ENCODE measurements at regions not wholly inside any gene's neighbourhood (a gene's known extent, or its start where the extent isn't known, plus 50 kb on each side); places are given as distances from the start of the nearest gene placed in this dataset.

DNA sequence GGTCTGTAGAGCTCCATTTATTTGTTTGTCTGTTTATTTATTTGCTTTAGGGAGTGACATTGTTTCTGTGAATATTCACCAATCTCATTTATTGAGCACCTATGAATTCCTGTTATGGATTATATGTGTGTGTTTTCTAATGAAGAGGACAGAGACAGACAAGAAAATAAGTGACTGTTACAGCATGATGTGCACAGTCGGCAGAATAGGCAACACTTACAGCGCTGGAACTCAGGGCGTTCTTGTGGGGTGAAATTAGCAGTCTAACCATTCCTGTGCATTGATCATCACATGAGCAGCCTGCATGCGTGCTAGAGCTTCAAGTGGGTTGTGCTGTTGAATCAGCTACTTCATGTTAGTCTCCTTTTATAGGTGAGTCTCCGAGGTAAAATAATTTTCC is 960.7 kb downstream of the SLC4A3 start:
- no peak for DNase-seq
- no peak for ATAC-seq
- Histone ChIP-seq H3K4me3 (ENCODE audit: low read length) (no peak overlapping the region), H3K27ac (ENCODE audit: low read length) (no peak overlapping the region), H3K9me2 (replicated peaks; ENCODE audit: low read length) (no peaks in the 10 kb centered on the region), H3K79me2 (ENCODE audit: low read length) (no peaks in the 10 kb centered on the region), H3F3A (ENCODE audit: low read length, unreplicated experiment) (no peaks in the 10 kb centered on the region), H3K36me3 (ENCODE audit: low read depth, low read length) (no peaks in the 10 kb centered on the region), H4K20me1 (ENCODE audit: low read length) (no peaks in the 10 kb centered on the region), H3K9ac (ENCODE audit: low read length) (no peak overlapping the region), H3K27me3 (ENCODE audit: low read length) (no peaks in the 10 kb centered on the region), H2AFZ (ENCODE audit: low read length) (no peak overlapping the region), H3K4me2 (ENCODE audit: low read length) (no peak overlapping the region), H3K9me3 (ENCODE audit: low read length) (no peaks in the 10 kb centered on the region), H3K4me1 (ENCODE audit: insufficient read depth, low read length) (no peaks in the 10 kb centered on the region)
- no peak for TF ChIP-seq EZH2 (IDR thresholded peaks at IDR 0.05; ENCODE audit: low read length, unreplicated experiment)
- TF ChIP-seq, protein P1, sequence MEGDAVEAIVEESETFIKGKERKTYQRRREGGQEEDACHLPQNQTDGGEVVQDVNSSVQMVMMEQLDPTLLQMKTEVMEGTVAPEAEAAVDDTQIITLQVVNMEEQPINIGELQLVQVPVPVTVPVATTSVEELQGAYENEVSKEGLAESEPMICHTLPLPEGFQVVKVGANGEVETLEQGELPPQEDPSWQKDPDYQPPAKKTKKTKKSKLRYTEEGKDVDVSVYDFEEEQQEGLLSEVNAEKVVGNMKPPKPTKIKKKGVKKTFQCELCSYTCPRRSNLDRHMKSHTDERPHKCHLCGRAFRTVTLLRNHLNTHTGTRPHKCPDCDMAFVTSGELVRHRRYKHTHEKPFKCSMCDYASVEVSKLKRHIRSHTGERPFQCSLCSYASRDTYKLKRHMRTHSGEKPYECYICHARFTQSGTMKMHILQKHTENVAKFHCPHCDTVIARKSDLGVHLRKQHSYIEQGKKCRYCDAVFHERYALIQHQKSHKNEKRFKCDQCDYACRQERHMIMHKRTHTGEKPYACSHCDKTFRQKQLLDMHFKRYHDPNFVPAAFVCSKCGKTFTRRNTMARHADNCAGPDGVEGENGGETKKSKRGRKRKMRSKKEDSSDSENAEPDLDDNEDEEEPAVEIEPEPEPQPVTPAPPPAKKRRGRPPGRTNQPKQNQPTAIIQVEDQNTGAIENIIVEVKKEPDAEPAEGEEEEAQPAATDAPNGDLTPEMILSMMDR (conservative IDR thresholded peaks at IDR 0.05; ENCODE audit: low read depth, low read length) = no peak
- TF ChIP-seq EZH2phosphoT487 (IDR thresholded peaks at IDR 0.05; ENCODE audit: borderline replicate concordance, low read length) = no peak
- intact Hi-C loops (cut with micrococcal nuclease) = no loop called here
- ChIA-PET POLR2A (ENCODE audit: unreplicated experiment) (no interaction called here), CTCF (no interaction called here)
- no TSS peak for BruUV-seq (replicated peaks)

DNA sequence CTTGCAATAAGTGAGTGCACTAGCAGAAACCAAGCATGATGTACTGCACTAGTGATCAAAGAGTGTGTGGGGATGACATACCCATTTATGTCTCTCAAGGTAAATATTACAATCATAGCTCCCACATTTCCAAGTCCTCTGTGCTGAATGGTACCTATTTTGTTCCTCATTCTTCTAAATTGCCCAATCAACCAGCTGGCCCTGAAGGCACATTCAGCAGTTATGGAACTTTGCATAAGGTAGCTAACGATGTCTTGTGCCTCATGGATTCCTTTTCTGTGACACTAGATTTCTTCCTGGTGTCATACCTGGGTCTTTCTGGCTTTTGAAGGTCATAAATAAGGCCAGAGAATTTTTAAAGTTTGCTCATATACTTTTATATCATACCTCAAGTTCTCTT is 963.0 kb downstream of the SLC4A3 start:
- Histone ChIP-seq H3K9ac (ENCODE audit: low read length) (no peak overlapping the region), H3F3A (ENCODE audit: low read length, unreplicated experiment) (no peaks in the 10 kb centered on the region), H3K79me2 (ENCODE audit: low read length) (no peaks in the 10 kb centered on the region), H3K4me2 (ENCODE audit: low read length) (no peak overlapping the region), H3K4me1 (ENCODE audit: insufficient read depth, low read length) (no peaks in the 10 kb centered on the region), H4K20me1 (ENCODE audit: low read length) (no peaks in the 10 kb centered on the region), H3K36me3 (ENCODE audit: low read depth, low read length) (no peaks in the 10 kb centered on the region), H3K4me3 (ENCODE audit: low read length) (no peak overlapping the region), H3K9me3 (ENCODE audit: low read length) (no peaks in the 10 kb centered on the region), H3K27me3 (ENCODE audit: low read length) (no peaks in the 10 kb centered on the region), H3K9me2 (replicated peaks; ENCODE audit: low read length) (no peaks in the 10 kb centered on the region), H2AFZ (ENCODE audit: low read length) (no peak overlapping the region), H3K27ac (ENCODE audit: low read length) (no peak overlapping the region)
- ATAC-seq (no peak), DNase-seq (no peak)
- CTCF ChIA-PET = no interaction called here
- TF ChIP-seq EZH2phosphoT487 (IDR thresholded peaks at IDR 0.05; ENCODE audit: borderline replicate concordance, low read length) (no peak), EZH2 (IDR thresholded peaks at IDR 0.05; ENCODE audit: low read length, unreplicated experiment) (no peak)
- TF ChIP-seq, protein P1 (conservative IDR thresholded peaks at IDR 0.05; ENCODE audit: low read depth, low read length) = no peak
- intact Hi-C loops (cut with micrococcal nuclease) = no loop called here
- POLR2A ChIA-PET (ENCODE audit: unreplicated experiment) = no interaction called here
- no TSS peak for BruUV-seq (replicated peaks)

DNA sequence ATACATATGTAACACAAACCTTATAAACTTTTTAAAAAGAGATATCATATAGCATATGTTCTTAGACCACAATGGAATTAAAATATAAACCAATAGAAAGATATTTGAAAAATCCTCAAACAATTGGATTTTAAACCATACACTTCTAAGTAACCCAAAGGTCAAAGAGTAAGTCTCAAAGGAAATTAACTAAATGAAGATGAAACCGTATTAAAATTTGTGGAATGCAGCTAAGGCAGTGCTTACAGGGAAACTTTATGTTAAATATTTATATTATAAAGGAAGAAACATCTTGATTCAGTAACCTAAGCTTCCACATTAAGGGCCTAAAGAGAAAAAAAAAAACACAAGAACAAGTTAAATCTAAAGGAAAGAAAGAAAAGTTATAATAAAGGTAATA is 966.1 kb downstream of the SLC4A3 start:
- CTCF ChIA-PET = no interaction called here
- Histone ChIP-seq H4K20me1 (ENCODE audit: low read length) (no peaks in the 10 kb centered on the region), H3K4me2 (ENCODE audit: low read length) (no peak overlapping the region), H2AFZ (ENCODE audit: low read length) (no peak overlapping the region), H3F3A (ENCODE audit: low read length, unreplicated experiment) (no peaks in the 10 kb centered on the region), H3K79me2 (ENCODE audit: low read length) (no peaks in the 10 kb centered on the region), H3K9me3 (ENCODE audit: low read length) (no peaks in the 10 kb centered on the region), H3K27me3 (ENCODE audit: low read length) (no peaks in the 10 kb centered on the region), H3K9me2 (replicated peaks; ENCODE audit: low read length) (no peaks in the 10 kb centered on the region), H3K9ac (ENCODE audit: low read length) (no peak overlapping the region), H3K36me3 (ENCODE audit: low read depth, low read length) (no peaks in the 10 kb centered on the region), H3K4me3 (ENCODE audit: low read length) (no peak overlapping the region), H3K27ac (ENCODE audit: low read length) (no peak overlapping the region), H3K4me1 (ENCODE audit: insufficient read depth, low read length) (no peaks in the 10 kb centered on the region)
- POLR2A ChIA-PET (ENCODE audit: unreplicated experiment) = interaction anchor here (0.7 kb wide), 1 partner anchor 9 kb away, joined by 3 read pairs; no protein-coding TSS in a partner anchor
- no peak for ATAC-seq
- intact Hi-C loops (cut with micrococcal nuclease) = no loop called here
- no TSS peak for BruUV-seq (replicated peaks)
- no peak for TF ChIP-seq EZH2phosphoT487 (IDR thresholded peaks at IDR 0.05; ENCODE audit: borderline replicate concordance, low read length)
- TF ChIP-seq EZH2 (IDR thresholded peaks at IDR 0.05; ENCODE audit: low read length, unreplicated experiment) = no peak
- TF ChIP-seq, protein P1 (conservative IDR thresholded peaks at IDR 0.05; ENCODE audit: low read depth, low read length) = no peak
- DNase-seq = no peak
